OCI-LY7 (cell line): ENCODE measurements at regions not wholly inside any gene's neighbourhood (a gene's known extent, or its start where the extent isn't known, plus 50 kb on each side); places are given as distances from the start of the nearest gene placed in this dataset.

Source experiments
- BruUV-seq: library from RNA; stranded (reverse); fragments of 400-500 nt; replicated peaks from 2 replicates; lab custom pipeline; 2021; lab: Mats Ljungman, UMichigan
- CTCF ChIA-PET: fragments of 300-600 bp; sonication (Branson Sonifier 250); formaldehyde crosslinking; loops from one replicate; lab custom pipeline; 2022; ENCODE audit warnings: antibody characterized with exemption; ENCODE audit not compliant: unreplicated experiment; lab: Charles Lee
- POLR2A ChIA-PET: fragments of 300-600 bp; sonication (Branson Sonifier 250); formaldehyde crosslinking; loops from one replicate; lab custom pipeline; 2022; ENCODE audit warnings: antibody characterized with exemption; lab: Charles Lee
- DNase-seq: peaks from one replicate; pipeline ENCODE4 v3.0.0-alpha.2; 2015; ENCODE audit warnings: low spot score
- H2AFZ ChIP-seq: fragments of 200-600 bp; sonication (generic), shearing (Covaris generic); 2 replicates; pipeline ENCODE4 v1.6.1; 2014; ENCODE audit warnings: mild to moderate bottlenecking, antibody characterized with exemption, low read length, moderate library complexity
- H3K27ac ChIP-seq: fragments of 200-600 bp; sonication (generic); 2 replicates; pipeline ENCODE4 v1.5.1; 2014; ENCODE audit warnings: mixed run types, low read depth, mild to moderate bottlenecking, moderate library complexity, low read length, inconsistent platforms; ENCODE audit not compliant: poor library complexity, severe bottlenecking
- H3K36me3 ChIP-seq: fragments of 200-600 bp; sonication (generic); 2 replicates; pipeline ENCODE4 v1.6.1; 2014; ENCODE audit warnings: mild to moderate bottlenecking, antibody characterized with exemption, low read length, moderate library complexity, mixed read lengths; ENCODE audit not compliant: insufficient read depth
- H3K4me1 ChIP-seq: fragments of 200-600 bp; sonication (generic); 2 replicates; pipeline ENCODE4 v1.5.1; 2014; ENCODE audit warnings: mild to moderate bottlenecking, low read length; ENCODE audit not compliant: insufficient read depth, poor library complexity, severe bottlenecking
- H3K4me2 ChIP-seq: fragments of 200-600 bp; sonication (generic); 2 replicates; pipeline ENCODE4 v1.6.1; 2014; ENCODE audit warnings: mild to moderate bottlenecking, low read length
- H3K4me3 ChIP-seq: fragments of 200-600 bp; sonication (generic); 2 replicates; pipeline ENCODE4 v1.5.1; 2014; ENCODE audit warnings: mild to moderate bottlenecking, low read depth, low read length; ENCODE audit not compliant: poor library complexity, severe bottlenecking
- H3K79me2 ChIP-seq: fragments of 200-600 bp; sonication (generic); 2 replicates; pipeline ENCODE4 v1.6.1; 2016; ENCODE audit warnings: low read depth, mild to moderate bottlenecking, low read length, moderate library complexity, mixed read lengths; ENCODE audit not compliant: insufficient read depth
- H3K9me2 ChIP-seq: fragments of 200-600 bp; sonication (generic); 2 replicates; pipeline ENCODE4 v1.6.1; 2016; ENCODE audit warnings: mild to moderate bottlenecking, low read length, mixed read lengths; ENCODE audit not compliant: insufficient read depth
- H3K9me3 ChIP-seq: fragments of 200-600 bp; sonication (generic); 2 replicates; pipeline ENCODE4 v1.6.1; 2014; ENCODE audit warnings: mild to moderate bottlenecking, mixed run types, low read length, mixed read lengths
- H4K20me1 ChIP-seq: fragments of 200-600 bp; sonication (generic); 2 replicates; pipeline ENCODE4 v1.6.1; 2014; ENCODE audit warnings: mild to moderate bottlenecking, antibody characterized with exemption, low read length, moderate library complexity, mixed read lengths; ENCODE audit not compliant: insufficient read depth
- CTCF ChIP-seq: fragments of 200-600 bp; sonication (generic); conservative IDR thresholded peaks from 2 replicates; pipeline ENCODE4 v1.5.1; 2014; ENCODE audit warnings: mild to moderate bottlenecking, antibody characterized with exemption, low read length, moderate library complexity, mixed read lengths
- EZH2phosphoT487 ChIP-seq: fragments of 200-600 bp; sonication (generic); IDR thresholded peaks from 2 replicates; pipeline ENCODE4 v1.6.1; 2018; ENCODE audit warnings: low read depth, borderline replicate concordance, mild to moderate bottlenecking, mixed run types, antibody characterized with exemption, low read length, moderate library complexity, mixed read lengths
- intact Hi-C: fragments of 100-400 bp; cut with micrococcal nuclease; formaldehyde crosslinking; loops from one replicate; pipeline ENCODE4 v1.10.0; 2022; ENCODE audit not compliant: unreplicated experiment

GRCh38 chr10:110368556-110368955 lies 63.8 kb upstream of the SMNDC1 start:
- Histone ChIP-seq H3K36me3 (no peaks in the 10 kb centered on the region), H3K9me3 (no peaks in the 10 kb centered on the region), H2AFZ (no peak overlapping the region), H3K79me2 (no peaks in the 10 kb centered on the region), H3K9me2 (no peaks in the 10 kb centered on the region), H4K20me1 (no peaks in the 10 kb centered on the region), H3K4me3 (no peak overlapping the region), H3K4me2 (no peak overlapping the region), H3K27ac (no peak overlapping the region), H3K4me1 (peaks cover 15% of the 10 kb centered on the region)
- TF ChIP-seq CTCF (no peak), EZH2phosphoT487 (no peak)
- BruUV-seq, result no TSS peak
- ChIA-PET CTCF (interaction anchor here (1.6 kb wide), 1 partner anchor 13 kb away, joined by 4 read pairs; no protein-coding TSS in a partner anchor), POLR2A (interaction anchor here (0.6 to 1.3 kb wide), 4 partner anchors 20 to 52 kb away, joined by 3 to 7 read pairs (median 4); no protein-coding TSS in a partner anchor)
- DNase-seq, result no peak
- intact Hi-C loops, result no loop called here

GRCh38 chr10:110370006-110370405 lies 65.3 kb upstream of the SMNDC1 start:
- ChIA-PET CTCF (no interaction called here), POLR2A (no interaction called here)
- Histone ChIP-seq H3K27ac (no peak overlapping the region), H3K4me1 (peaks cover 6% of the 10 kb centered on the region), H3K4me3 (no peak overlapping the region), H3K9me3 (no peaks in the 10 kb centered on the region), H3K9me2 (no peaks in the 10 kb centered on the region), H4K20me1 (no peaks in the 10 kb centered on the region), H3K4me2 (no peak overlapping the region), H2AFZ (no peak overlapping the region), H3K36me3 (no peaks in the 10 kb centered on the region), H3K79me2 (no peaks in the 10 kb centered on the region)
- no peak for DNase-seq
- BruUV-seq, result no TSS peak
- no peak for TF ChIP-seq EZH2phosphoT487
- no peak for TF ChIP-seq CTCF
- intact Hi-C loops, result no loop called here

GRCh38 chr10:110372656-110373055 lies 67.9 kb upstream of the SMNDC1 start:
- Histone ChIP-seq H3K36me3 (no peaks in the 10 kb centered on the region), H4K20me1 (no peaks in the 10 kb centered on the region), H2AFZ (no peak overlapping the region), H3K4me1 (peaks cover 4% of the 10 kb centered on the region), H3K79me2 (no peaks in the 10 kb centered on the region), H3K4me2 (no peak overlapping the region), H3K27ac (no peak overlapping the region), H3K9me3 (no peaks in the 10 kb centered on the region), H3K4me3 (no peak overlapping the region), H3K9me2 (no peaks in the 10 kb centered on the region)
- intact Hi-C loops, result no loop called here
- no peak for TF ChIP-seq EZH2phosphoT487
- TF ChIP-seq CTCF, result no peak
- ChIA-PET POLR2A (interaction anchor here (0.8 to 1.5 kb wide), 3 partner anchors 18 to 50 kb away, joined by 3 to 5 read pairs (median 3); no protein-coding TSS in a partner anchor), CTCF (no interaction called here)
- DNase-seq, result no peak
- no TSS peak for BruUV-seq
